GM12878 (cell line): ENCODE measurements at regions not wholly inside any gene's neighbourhood (a gene's known extent, or its start where the extent isn't known, plus 50 kb on each side); places are given as distances from the start of the nearest gene placed in this dataset.

Source experiments
- ATAC-seq: fragments of 200-7000 bp; cut with Tn5 transposase; 3 replicates; pipeline ENCODE4 v1.9.1; 2020; ENCODE audit warnings: mild to moderate bottlenecking, moderate library complexity
- BruUV-seq: library from RNA; stranded (reverse); fragments of 400-500 nt; replicated peaks from 2 replicates; lab custom pipeline; 2021; lab: Mats Ljungman, UMichigan
- CTCF ChIA-PET: fragments of 300-600 bp; sonication (Branson Sonifier 250); formaldehyde crosslinking; extraction: SDS; loops from one replicate; lab custom pipeline; 2021; ENCODE audit warnings: inconsistent platforms; lab: Yijun Ruan, JAX
- POLR2A ChIA-PET: fragments of 350-600 bp; formaldehyde crosslinking; extraction: SDS; loops from one replicate; lab custom pipeline; 2021; ENCODE audit warnings: inconsistent platforms; lab: Charles Lee
- RAD21 ChIA-PET: fragments of 300-600 bp; sonication (Branson Sonifier 250); formaldehyde crosslinking; loops from one replicate; lab custom pipeline; 2023; ENCODE audit warnings: antibody characterized with exemption; ENCODE audit not compliant: unreplicated experiment; lab: Charles Lee
- SMC1A ChIA-PET: fragments of 300-600 bp; sonication (Branson Sonifier 250); formaldehyde crosslinking; loops from one replicate; lab custom pipeline; 2023; ENCODE audit not compliant: unreplicated experiment, uncharacterized antibody; lab: Charles Lee
- DNase-seq: peaks from one replicate; pipeline ENCODE4 v3.0.0-alpha.2; 2011; ENCODE audit warnings: low read depth, low spot score
- FAIRE-seq: peaks from 3 replicates; lab custom pipeline; 2011; peaks lifted over from hg19 to GRCh38; lab: Jason Lieb, UNC
- H2AFZ ChIP-seq: 2 replicates; pipeline ENCODE4 v1.6.0; 2011; ENCODE audit warnings: low read depth, low read length, control low read depth; ENCODE audit not compliant: control insufficient read depth
- H3K27ac ChIP-seq: 2 replicates; pipeline ENCODE4 v1.5.1; 2011; ENCODE audit warnings: control low read depth; ENCODE audit not compliant: control insufficient read depth, insufficient read depth
- H3K27me3 ChIP-seq, 2 experiments: replicated peaks in 1 of 2; 2 replicates each; pipeline versions ENCODE4 v1.6.0 to v1.6.1; 2011; ENCODE audit warnings: low read length in 1 of 2; ENCODE audit not compliant: control insufficient read depth in 2 of 2, insufficient read depth in 2 of 2
- H3K36me3 ChIP-seq, 2 experiments: 2 replicates each; pipeline ENCODE4 v1.5.1; 2011; ENCODE audit warnings: low read length in 1 of 2; ENCODE audit not compliant: control insufficient read depth in 2 of 2, insufficient read depth in 2 of 2
- H3K4me1 ChIP-seq: 2 replicates; pipeline ENCODE4 v1.6.1; 2011; ENCODE audit warnings: mild to moderate bottlenecking, low read length, moderate library complexity, mixed read lengths; ENCODE audit not compliant: control insufficient read depth, insufficient read depth
- H3K4me2 ChIP-seq: 2 replicates; pipeline ENCODE4 v1.6.0; 2011; ENCODE audit warnings: control low read depth; ENCODE audit not compliant: control insufficient read depth, insufficient read depth
- H3K4me3 ChIP-seq: fragments of 200-600 bp; sonication (generic); 2 replicates; pipeline ENCODE4 v1.5.1; 2016
- H3K79me2 ChIP-seq: 2 replicates; pipeline ENCODE4 v1.6.0; 2011; ENCODE audit warnings: low read length; ENCODE audit not compliant: control insufficient read depth, insufficient read depth
- H3K9ac ChIP-seq: 2 replicates; pipeline ENCODE4 v1.8.0; 2011; ENCODE audit warnings: low read length, control low read depth, mixed read lengths; ENCODE audit not compliant: control insufficient read depth, insufficient read depth
- H3K9me3 ChIP-seq: replicated peaks from 3 replicates; pipeline ENCODE4 v1.5.1; 2011; ENCODE audit warnings: mild to moderate bottlenecking, low read length; ENCODE audit not compliant: control insufficient read depth, insufficient read depth
- H4K20me1 ChIP-seq: 2 replicates; pipeline ENCODE4 v1.6.0; 2011; ENCODE audit not compliant: control insufficient read depth, insufficient read depth
- BACH1 ChIP-seq: fragments of 450-650 bp; IDR thresholded peaks from 2 replicates; pipeline ENCODE4 v1.6.1; 2017; ENCODE audit warnings: mild to moderate bottlenecking, borderline replicate concordance
- CUX1 ChIP-seq: IDR thresholded peaks from 2 replicates; pipeline ENCODE4 v1.6.1; 2012; ENCODE audit warnings: improper control_type of control experiment, low read depth, low read length; ENCODE audit not compliant: insufficient replicate concordance
- EZH2 ChIP-seq: IDR thresholded peaks from 2 replicates; pipeline ENCODE4 v1.6.1; 2012; ENCODE audit warnings: low read depth, mild to moderate bottlenecking, control low read depth, inconsistent platforms, low read length, borderline replicate concordance; ENCODE audit not compliant: control insufficient read depth
- KDM1A ChIP-seq: fragments of 200-600 bp; sonication (generic); IDR thresholded peaks from 2 replicates; pipeline ENCODE4 v1.6.1; 2016; ENCODE audit warnings: borderline replicate concordance
- MEF2A ChIP-seq: IDR thresholded peaks from 2 replicates; pipeline ENCODE4 v1.6.1; 2011; ENCODE audit warnings: low read depth, mild to moderate bottlenecking, low read length, moderate library complexity; ENCODE audit not compliant: insufficient read depth
- POLR2AphosphoS2 ChIP-seq: IDR thresholded peaks from 2 replicates; pipeline ENCODE4 v1.6.1; 2011; ENCODE audit warnings: low read depth, mild to moderate bottlenecking, low read length, improper control_type of control experiment, moderate library complexity
- in situ Hi-C: fragments of 300-500 bp; cut with MboI; formaldehyde crosslinking; loops from 9 replicates; pipeline ENCODE4 v1.14.3; 2018; ENCODE audit warnings: mixed read lengths
- intact Hi-C: fragments of 100-400 bp; cut with micrococcal nuclease; formaldehyde crosslinking; loops from one replicate; pipeline ENCODE4 v1.14.2; 2022; ENCODE audit not compliant: unreplicated experiment

GRCh38 chr22:34150023-34150422 lies 229.7 kb upstream of the LARGE1 start:
- SMC1A ChIA-PET, result interaction anchor here (0.8 kb wide), 1 partner anchor 9 kb away, joined by 3 read pairs; no protein-coding TSS in a partner anchor
- TF ChIP-seq POLR2AphosphoS2, result no peak
- no peak for TF ChIP-seq EZH2
- no peak for TF ChIP-seq MEF2A
- no peak for TF ChIP-seq BACH1
- no peak for TF ChIP-seq KDM1A
- TF ChIP-seq CUX1, result no peak
- Histone ChIP-seq H3K4me1 (no peaks in the 10 kb centered on the region), H3K36me3 (no peaks in the 10 kb centered on the region), H3K27ac (no peak overlapping the region), H2AFZ (no peak overlapping the region), H4K20me1 (no peaks in the 10 kb centered on the region), H3K9me3 (no peaks in the 10 kb centered on the region; the same call in 2 of the 3 replicates), H3K4me2 (no peak overlapping the region), H3K9ac (no peak overlapping the region), H3K27me3 (no peaks in the 10 kb centered on the region), H3K4me3 (no peak overlapping the region), H3K79me2 (no peaks in the 10 kb centered on the region)
- RAD21 ChIA-PET, result no interaction called here
- DNase-seq, result no peak
- CTCF ChIA-PET, result no interaction called here
- intact Hi-C loops (no loop called here), in situ Hi-C loops (no loop called here)
- no peak for ATAC-seq
- POLR2A ChIA-PET, result no interaction called here
- no peak for FAIRE-seq
- no TSS peak for BruUV-seq
